ENCODE measurements at regions not wholly inside any gene's neighbourhood (a gene's known extent, or its start where the extent isn't known, plus 50 kb on each side); places are given as distances from the start of the nearest gene placed in this dataset.

GRCh38 chr5:32933692-32934091, 222.6 kb downstream of the NPR3 start:
- Mint-ChIP-seq H3K4me3 (ENCODE audit: unreplicated experiment) (no peak overlapping the region), H3K27ac (ENCODE audit: unreplicated experiment) (no peak overlapping the region), H3K36me3 (ENCODE audit: unreplicated experiment) (no peaks in the 10 kb centered on the region), H3K27me3 (ENCODE audit: unreplicated experiment) (peaks cover 2% of the 10 kb centered on the region), H3K9me3 (ENCODE audit: unreplicated experiment) (peaks cover 2% of the 10 kb centered on the region), H3K4me1 (ENCODE audit: low read depth, unreplicated experiment) (peaks cover 2% of the 10 kb centered on the region)
- DNase-seq: no peak
- TF ChIP-seq, protein P1, sequence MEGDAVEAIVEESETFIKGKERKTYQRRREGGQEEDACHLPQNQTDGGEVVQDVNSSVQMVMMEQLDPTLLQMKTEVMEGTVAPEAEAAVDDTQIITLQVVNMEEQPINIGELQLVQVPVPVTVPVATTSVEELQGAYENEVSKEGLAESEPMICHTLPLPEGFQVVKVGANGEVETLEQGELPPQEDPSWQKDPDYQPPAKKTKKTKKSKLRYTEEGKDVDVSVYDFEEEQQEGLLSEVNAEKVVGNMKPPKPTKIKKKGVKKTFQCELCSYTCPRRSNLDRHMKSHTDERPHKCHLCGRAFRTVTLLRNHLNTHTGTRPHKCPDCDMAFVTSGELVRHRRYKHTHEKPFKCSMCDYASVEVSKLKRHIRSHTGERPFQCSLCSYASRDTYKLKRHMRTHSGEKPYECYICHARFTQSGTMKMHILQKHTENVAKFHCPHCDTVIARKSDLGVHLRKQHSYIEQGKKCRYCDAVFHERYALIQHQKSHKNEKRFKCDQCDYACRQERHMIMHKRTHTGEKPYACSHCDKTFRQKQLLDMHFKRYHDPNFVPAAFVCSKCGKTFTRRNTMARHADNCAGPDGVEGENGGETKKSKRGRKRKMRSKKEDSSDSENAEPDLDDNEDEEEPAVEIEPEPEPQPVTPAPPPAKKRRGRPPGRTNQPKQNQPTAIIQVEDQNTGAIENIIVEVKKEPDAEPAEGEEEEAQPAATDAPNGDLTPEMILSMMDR (IDR thresholded peaks at IDR 0.05; ENCODE audit: partially characterized antibody, unreplicated experiment): no peak

- H3K4me3 Mint-ChIP-seq (ENCODE audit: unreplicated experiment): no peak overlapping the region
- TF ChIP-seq, protein P1 (IDR thresholded peaks at IDR 0.05; ENCODE audit: partially characterized antibody, unreplicated experiment): no peak
- no peak overlapping the region for H3K27ac Mint-ChIP-seq (ENCODE audit: unreplicated experiment)
- peaks cover 2% of the 10 kb centered on the region for H3K4me1 Mint-ChIP-seq (ENCODE audit: low read depth, unreplicated experiment)
- peaks cover 2% of the 10 kb centered on the region for H3K9me3 Mint-ChIP-seq (ENCODE audit: unreplicated experiment)
- H3K36me3 Mint-ChIP-seq (ENCODE audit: unreplicated experiment): no peaks in the 10 kb centered on the region
- no peak for DNase-seq
- peaks cover 2% of the 10 kb centered on the region for H3K27me3 Mint-ChIP-seq (ENCODE audit: unreplicated experiment)
Measured at GRCh38 chr5:32934529-32934928, 223.4 kb downstream of the NPR3 start.

DNA sequence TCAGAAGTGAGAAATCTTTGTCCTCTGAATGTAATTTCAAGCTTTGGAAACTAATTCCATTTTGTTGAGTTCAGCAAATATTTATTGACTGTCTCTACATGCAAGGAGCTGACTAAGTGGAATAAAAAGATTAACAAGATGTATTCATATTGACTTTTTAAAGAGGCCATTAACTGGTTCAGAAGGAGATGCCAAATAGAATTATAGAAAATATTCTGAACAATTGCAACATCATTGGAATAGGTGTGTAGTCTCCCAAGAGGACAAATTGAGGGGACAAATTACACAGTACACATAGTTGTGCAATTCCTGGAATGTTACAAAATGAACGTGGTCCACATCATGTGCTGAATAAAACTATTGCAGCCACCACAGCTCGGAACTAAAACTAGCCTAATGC, 224.2 kb downstream of the NPR3 start:
- Mint-ChIP-seq H3K4me3 (ENCODE audit: unreplicated experiment) (no peak overlapping the region), H3K27ac (ENCODE audit: unreplicated experiment) (no peak overlapping the region), H3K36me3 (ENCODE audit: unreplicated experiment) (no peaks in the 10 kb centered on the region), H3K9me3 (ENCODE audit: unreplicated experiment) (peaks cover 2% of the 10 kb centered on the region), H3K27me3 (ENCODE audit: unreplicated experiment) (peaks cover 2% of the 10 kb centered on the region), H3K4me1 (ENCODE audit: low read depth, unreplicated experiment) (peaks cover 2% of the 10 kb centered on the region)
- DNase-seq: no peak
- TF ChIP-seq, protein P1 (IDR thresholded peaks at IDR 0.05; ENCODE audit: partially characterized antibody, unreplicated experiment): no peak

DNA sequence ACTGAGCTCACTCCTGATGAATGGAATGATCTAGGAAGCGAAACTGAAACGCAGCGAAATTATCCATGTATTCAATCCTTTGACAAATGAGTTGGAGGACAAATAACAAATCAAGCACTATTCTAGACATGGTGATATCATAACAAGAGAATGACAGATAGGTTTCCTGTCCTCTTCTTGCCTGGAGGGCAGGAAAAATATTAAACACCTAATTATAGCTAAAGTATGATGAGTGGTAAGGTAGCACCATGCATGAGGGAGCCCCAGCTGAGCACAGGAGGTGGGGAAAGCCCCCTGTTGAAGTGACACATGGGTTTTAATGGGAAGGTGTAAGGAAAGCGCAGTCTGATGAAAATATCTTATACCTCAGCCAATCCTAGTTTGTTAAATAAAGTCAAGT, 225.2 kb downstream of the NPR3 start:
- H3K27me3 Mint-ChIP-seq (ENCODE audit: unreplicated experiment): peaks cover 2% of the 10 kb centered on the region
- H3K4me1 Mint-ChIP-seq (ENCODE audit: low read depth, unreplicated experiment): peaks cover 2% of the 10 kb centered on the region
- H3K4me3 Mint-ChIP-seq (ENCODE audit: unreplicated experiment): no peak overlapping the region
- no peaks in the 10 kb centered on the region for H3K36me3 Mint-ChIP-seq (ENCODE audit: unreplicated experiment)
- TF ChIP-seq, protein P1 (IDR thresholded peaks at IDR 0.05; ENCODE audit: partially characterized antibody, unreplicated experiment): no peak
- peaks cover 2% of the 10 kb centered on the region for H3K9me3 Mint-ChIP-seq (ENCODE audit: unreplicated experiment)
- DNase-seq: no peak
- H3K27ac Mint-ChIP-seq (ENCODE audit: unreplicated experiment): no peak overlapping the region

- Mint-ChIP-seq H3K27ac (ENCODE audit: unreplicated experiment) (no peak overlapping the region), H3K36me3 (ENCODE audit: unreplicated experiment) (no peaks in the 10 kb centered on the region), H3K4me1 (ENCODE audit: low read depth, unreplicated experiment) (no peaks in the 10 kb centered on the region), H3K4me3 (ENCODE audit: unreplicated experiment) (no peak overlapping the region), H3K9me3 (ENCODE audit: unreplicated experiment) (no peaks in the 10 kb centered on the region), H3K27me3 (ENCODE audit: unreplicated experiment) (no peaks in the 10 kb centered on the region)
- TF ChIP-seq, protein P1 (IDR thresholded peaks at IDR 0.05; ENCODE audit: partially characterized antibody, unreplicated experiment): peak; percentile 49
- no peak for DNase-seq
Measured at GRCh38 chr5:32942225-32942989, 231.3 kb downstream of the NPR3 start.
